Muscle of back (tissue), 3 donors: ENCODE measurements at regions not wholly inside any gene's neighbourhood (a gene's known extent, or its start where the extent isn't known, plus 50 kb on each side); places are given as distances from the start of the nearest gene placed in this dataset.
"Not testable (repeated sequence)": the region's sequence is repeated elsewhere in the genome, so short reads cannot be mapped to it uniquely, and the experiment has no call there.

ENCODE experiments used
- DNase-seq, 3 donors: peaks; one replicate each; pipeline versions ENCODE4 v3.0.0 to v3.0.0-alpha.2; 2013

DNA sequence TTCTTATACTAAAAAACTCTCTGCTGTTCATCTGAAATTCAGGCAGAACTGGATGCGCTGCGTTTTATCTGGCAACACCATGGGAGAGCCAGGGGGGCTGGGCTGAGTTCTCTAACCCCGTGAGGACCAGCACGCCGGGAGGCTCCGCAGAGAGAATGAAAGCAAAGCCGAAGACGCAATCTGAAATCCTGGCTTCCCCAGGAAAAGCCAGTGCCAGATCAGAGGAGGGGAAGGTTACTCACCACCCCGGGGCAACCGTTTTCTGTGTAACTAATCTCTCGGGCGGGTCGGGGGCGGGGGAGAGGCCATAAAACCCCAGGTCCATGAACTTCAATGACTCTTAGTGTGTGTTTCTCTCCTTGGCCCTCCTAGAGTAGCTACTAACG is 99.4 kb downstream of the SHANK2 start:
- no peak for DNase-seq

DNA sequence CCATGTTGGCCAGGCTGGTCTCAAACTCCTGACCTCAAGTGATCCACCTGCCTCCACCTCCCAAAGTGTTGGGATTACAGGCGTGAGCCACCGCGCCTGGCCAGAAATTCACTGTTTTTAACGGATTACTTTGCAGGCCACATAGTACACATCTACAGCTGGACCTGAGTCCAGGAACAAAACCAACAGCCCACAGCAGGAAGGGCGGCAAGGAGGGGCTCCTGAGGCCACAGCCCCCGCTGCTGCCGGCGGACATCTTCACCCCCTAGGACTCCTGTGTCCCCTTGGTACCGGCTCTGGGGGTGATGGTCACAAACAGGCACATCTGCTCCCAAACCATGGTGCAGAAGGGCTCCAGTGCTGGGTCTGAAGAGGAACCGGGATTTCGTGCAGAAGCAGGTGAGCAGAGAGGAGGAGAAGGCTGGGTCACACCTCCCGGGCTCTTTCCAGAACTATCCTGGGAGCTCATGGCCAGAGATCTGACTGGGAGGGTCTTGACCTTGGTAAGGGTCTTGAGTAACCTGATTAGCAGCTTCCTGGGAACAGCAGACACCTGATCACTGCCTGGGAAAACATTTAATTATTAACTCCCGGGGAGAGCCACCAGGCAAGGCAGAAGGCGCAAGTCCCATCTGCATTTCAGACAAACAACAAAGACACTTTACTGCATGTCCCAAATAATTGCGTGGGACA is 99.9 kb downstream of the SHANK2 start:
- not testable (repeated sequence) for DNase-seq

DNA sequence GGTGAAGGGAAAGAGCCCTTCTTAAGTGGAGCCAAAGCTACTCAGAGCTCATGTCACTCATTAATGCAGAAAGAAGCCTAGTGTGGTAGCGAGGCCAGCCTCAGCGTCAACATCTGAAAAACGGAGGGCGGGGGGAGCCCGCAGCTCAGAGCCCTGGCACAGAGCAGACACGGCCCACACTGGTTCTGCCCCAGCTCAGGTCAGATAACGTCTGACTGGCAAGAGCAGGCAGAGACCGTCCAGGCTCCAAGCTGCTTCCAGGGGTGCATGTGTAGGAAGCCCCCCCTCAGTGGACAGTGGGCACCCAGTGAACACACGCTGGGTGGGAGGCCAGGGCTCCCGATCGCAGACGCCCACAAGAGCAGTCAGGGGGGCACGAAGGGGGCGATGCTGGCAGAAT is 100.8 kb downstream of the SHANK2 start:
- DNase-seq, result no peak

DNA sequence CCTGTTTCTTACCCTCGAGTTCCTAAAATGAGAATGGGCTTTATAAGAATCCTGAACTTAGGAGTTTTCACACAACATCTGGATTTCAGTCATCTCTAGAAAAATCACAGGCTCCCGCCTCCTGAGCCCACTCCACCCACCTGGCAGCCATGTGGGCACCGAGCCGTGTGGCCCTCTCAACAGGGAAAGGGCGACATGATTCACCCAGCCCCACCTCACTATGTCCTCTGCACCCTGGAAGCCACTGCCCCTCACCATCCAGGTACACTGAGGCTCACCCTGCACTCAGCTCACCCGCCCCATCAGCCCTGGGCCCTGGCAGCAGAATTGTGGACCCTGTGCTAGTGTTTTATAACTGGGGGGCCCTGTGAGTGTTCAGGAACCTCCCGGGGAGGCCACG is 101.5 kb downstream of the SHANK2 start:
- DNase-seq, result no peak

DNA sequence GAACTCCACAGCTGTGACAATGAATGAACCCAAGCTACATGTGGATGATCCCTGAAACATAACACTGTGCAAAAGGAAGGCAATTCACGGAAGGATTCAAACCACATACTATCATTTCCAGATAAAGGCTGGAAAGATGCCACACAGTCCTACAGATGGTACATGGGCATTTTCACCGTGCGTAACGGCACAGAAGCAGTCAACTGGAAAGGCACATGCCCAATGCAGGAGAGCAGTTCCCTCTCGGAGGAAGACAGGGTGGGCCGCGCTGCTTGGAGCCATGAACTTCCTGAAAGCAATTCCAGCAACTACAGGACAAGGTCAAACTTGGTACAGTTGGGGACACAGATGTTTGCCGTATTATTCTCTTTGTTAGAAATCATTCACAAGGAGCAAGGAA is 103.7 kb downstream of the SHANK2 start:
- DNase-seq, result no peak

DNA sequence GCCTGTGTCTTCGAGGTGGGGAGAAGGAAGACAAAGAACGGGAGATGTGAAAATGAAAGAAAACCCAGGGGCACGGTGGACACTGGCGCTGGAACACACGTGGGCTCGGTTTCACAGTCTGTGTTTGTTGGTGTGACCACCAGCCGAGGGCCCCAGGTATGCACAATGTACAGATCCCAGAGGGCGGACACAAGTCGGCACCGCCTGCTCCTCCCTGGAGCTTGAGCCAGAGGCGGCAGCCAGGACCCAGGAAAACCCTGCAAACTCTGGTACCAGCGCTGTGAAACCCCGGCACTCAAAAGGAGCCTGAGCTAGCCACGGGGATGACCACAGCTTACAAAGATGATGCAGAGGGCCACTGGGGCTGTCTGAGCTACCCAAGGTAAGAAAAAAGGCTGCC is 105.0 kb downstream of the SHANK2 start:
- DNase-seq, result no peak

DNA sequence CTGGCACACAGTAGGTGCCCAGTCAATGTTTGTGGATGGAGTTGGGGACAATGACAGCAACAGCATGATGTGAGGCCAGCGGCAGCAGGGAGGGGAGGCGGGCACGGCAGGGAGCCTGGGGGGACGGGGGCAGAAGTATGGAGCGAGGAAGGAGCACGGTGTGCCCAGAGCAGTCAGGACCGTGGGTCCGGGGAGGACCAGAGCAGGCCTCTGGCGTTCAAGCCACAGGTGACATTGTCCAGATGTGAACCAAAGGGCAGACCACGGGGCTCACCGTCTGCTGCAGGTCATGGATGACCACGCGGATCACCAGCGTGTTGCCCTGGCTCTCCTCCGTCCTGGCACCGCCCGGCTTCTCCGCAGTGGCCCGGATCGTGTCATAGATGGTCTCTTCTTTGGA is 105.5 kb downstream of the SHANK2 start:
- DNase-seq, result no peak

DNA sequence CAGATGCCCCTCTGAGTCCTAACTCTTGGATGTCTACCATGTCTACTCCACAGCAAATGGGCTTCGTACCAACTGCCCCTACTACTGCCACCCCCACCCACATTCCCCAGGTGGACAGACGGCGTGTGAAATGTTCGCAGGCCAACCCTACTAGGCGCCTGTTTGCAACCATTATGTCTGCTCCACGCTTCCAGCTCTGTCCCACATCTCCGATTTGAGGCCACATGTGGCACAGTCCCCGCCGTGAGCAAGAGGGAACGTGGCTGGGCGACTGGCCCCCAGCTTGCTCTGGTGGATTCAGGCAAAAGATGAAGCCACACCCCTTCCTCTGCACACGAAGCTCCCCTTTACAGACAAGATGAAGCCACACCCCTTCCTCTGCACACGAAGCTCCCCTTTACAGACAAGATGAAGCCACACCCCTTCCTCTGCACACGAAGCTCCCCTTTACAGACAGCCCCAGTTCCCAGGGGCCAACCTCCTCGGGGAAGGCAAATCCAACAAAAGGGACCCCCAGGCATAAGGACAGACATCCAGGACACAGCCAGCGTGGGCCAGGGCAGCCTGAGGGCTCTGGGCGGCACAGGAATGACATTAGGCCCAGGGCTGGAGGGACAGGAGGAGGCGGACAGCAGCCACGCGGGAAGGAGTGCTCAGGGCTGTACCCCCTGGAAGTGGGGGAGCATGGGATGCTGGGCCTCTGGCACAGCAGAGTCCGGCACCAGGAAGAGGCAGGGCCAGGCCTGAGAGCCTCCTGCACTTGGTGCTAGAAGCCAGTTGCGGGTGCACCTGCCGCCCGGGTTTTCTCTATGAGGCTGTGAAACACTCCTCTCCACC is 106.2 kb downstream of the SHANK2 start:
- no peak for DNase-seq

DNA sequence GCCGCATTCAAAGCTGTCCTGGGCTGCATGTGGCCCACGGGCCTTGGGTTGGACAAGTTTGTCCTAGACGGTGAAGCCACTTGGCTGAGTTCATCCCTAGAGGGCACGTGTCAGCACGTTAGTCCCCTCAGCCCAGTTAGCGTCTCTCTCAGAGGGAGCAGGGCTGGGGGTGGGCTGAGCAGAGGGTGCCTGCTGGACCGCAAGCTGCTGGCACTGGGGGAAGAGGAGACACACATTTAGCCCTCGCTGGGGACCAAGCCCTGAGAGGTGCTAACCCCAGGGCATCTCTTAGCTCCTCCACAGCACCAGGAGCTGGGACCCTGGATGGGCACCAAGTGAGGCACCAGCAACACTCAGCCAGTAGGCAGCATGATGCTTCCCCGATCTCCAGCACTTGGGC is 107.0 kb downstream of the SHANK2 start:
- DNase-seq, result no peak

DNA sequence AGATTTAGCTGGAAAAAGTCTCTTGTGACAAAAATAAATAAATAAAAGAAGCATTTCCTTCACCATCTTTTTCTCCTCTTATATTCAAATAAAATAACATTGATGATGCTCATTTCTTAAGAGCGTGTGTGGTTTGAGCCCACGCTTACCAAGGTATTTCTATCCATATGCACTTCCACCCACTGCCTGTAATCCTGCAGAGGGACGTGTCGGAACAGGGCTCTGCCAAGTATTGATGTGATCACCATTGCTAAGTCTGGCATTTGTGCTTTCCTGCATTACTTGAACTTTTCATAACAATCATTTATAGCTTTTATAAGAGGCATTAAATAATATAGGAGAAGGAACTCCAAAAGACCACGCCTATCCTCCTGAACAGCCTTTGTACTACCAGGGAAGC is 107.6 kb downstream of the SHANK2 start:
- no peak for DNase-seq

DNA sequence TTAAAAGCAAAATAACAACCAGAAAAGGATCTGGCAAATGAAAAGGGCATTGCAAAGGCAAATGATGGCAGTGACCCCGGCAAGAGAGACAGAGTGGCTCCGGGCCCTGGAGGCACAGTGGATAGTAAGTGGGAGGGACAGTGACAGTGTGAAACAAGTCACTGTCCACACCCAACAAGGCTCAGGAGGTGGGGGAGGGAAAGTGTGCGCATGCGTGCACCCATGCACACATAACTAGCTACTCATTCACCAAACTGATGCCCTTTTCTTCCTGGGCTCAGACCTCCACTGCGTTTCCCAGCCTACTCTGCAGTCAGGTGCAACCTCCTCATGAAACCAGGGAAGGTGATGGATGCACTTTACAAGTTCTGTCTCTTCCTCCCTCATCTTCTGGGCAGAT is 108.4 kb downstream of the SHANK2 start:
- no peak for DNase-seq

DNA sequence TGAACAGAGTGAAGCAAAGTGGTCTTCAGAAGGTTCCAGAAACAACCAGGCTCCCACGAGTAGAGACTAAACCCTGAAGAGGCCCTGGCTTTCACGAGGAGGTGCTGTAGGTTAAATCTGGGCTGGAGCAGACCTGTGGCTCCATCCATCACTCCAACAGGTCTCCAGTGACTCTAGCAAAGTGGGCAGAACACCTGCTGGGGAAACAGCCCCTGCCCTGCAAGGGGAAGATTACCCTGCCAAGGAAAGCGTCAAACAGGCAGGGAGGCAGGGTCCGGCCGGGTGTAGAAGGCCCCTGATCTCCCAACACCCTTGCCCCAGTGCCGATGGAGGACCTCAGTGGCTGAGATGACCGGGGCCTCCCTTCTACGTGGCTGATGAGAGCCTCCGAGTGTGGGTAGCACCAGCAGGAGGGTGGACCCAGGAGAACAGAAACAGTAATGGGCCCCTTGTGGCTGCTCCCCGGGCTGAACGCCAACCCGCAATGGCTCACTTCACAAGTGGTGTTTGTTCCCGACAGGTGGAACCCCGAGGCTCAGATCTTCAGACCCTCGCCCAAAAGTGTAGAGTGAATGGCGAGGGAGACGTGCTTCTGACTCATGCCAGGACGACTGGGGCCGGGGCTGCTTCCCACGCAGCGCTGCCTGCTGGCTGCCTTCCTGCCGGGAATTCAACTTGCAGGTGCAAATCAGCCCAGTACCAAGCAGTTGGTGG is 112.0 kb downstream of the SHANK2 start:
- no peak for DNase-seq

DNA sequence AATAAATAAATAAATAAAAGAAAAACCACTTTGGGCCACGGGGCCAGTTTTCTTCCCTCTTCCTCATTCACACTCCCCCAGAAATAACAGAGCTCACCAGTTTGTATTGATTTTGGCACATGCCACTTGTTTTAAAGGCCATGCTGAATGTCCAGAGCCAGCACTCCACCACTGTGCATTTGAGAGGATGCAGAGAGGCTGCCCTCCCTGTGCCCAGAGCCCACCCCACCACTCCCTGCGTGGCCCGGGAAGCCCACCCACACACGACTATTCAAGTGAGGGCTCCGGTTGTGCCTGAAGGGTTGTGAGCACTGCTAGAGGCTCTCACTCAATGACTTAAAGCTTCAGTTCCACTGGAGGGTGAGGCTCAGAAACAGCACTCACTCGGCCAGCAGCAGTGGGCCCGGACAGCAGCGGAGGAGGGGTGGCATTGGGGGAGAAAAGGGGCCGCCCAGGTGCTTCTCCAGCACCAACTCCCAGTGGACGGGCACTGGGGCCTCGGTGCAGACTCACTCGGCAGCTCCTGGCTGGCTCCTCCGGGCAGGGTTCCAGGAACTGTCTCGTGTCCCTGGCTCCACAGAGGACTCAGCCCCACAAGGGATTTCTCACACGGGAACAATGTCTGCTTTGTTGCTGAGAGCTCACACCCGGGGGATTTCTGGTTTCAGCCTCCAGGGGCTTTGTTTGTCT is 112.7 kb downstream of the SHANK2 start:
- DNase-seq, result no peak

DNA sequence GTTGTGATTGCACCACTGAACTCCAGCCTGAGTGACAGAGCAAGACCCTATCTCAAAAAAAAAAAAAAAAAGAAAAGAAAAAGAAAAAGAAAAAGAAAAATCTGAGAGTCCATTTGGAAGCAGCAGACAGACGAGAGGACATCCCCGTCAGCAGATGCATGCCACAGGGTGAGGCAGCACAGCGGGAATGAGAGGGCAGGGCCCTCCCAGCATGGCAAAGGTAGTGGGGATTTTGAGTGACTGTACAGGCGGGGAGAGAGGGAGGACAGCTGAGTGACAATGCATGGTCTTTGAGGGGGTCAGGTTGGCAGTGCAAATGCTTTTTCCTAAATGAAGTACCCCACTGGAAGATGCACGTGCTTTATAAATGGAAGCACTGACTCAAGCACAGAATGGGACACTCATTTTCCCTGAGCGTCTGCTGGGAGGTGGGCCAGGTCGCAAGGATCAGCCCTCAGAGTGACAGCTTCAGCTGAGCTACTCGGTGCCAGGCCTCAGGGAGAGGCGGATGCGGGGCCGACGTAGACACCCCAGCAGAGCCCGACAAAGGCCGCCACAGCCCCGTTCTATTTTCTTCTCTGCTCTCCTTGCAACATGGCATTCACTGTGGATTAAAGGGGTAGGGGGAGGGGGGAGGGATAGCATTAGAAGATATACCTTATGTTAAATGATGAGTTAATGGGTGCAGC is 113.5 kb downstream of the SHANK2 start:
- DNase-seq, result no peak

DNA sequence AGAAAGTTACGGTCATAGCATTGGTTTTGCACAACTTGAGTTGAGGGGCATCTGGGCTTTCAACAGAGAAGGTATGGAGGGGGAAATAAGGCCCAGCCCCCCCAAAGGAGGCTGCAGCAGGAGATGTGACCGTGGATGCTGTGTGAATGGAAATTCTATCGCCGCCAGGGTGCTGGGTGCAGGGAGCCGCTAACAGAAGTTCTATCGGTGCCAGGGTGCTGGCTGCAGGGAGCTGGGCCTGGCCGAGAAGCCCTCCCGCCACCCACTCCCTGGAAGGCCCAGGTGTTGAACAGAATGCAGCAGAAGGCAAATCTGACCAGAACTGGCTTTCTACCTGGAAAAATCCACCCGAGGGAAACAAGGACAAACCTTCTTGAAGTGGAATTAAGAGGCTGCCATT is 115.0 kb downstream of the SHANK2 start:
- no peak for DNase-seq

DNA sequence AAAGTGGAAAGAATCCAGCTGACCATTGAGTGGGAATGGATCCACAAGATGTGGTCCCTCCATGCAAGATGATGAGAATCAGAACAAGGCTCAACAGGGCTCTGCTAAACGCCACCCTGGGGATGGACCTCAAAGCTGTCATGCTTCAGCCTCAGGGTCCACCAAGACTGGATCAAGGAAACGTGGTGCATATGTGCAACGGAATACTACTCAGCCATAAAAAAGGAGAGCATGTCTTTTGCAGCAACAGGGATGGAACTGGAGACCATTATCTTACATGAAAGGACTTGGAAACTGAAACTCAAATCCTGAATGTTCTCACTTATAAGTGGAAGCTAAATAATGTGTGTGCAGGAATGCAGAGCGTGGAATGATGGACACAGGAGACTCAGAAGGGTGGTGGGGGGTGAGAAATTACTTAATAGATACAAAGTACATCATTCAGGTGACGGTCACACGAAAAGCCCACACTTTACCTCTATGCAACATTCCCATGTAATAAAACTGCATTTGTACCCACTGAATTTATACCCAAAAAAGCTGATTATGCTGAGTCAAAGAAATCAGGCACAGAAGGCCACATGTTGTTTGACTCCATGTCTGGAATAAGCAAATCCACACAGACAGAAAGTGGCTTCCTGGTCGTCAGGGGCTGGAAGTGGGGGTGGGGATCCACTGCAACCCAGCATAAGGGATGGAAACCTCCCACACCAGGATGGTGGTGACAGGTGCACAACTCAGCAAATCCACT is 116.1 kb downstream of the SHANK2 start:
- no peak for DNase-seq

DNA sequence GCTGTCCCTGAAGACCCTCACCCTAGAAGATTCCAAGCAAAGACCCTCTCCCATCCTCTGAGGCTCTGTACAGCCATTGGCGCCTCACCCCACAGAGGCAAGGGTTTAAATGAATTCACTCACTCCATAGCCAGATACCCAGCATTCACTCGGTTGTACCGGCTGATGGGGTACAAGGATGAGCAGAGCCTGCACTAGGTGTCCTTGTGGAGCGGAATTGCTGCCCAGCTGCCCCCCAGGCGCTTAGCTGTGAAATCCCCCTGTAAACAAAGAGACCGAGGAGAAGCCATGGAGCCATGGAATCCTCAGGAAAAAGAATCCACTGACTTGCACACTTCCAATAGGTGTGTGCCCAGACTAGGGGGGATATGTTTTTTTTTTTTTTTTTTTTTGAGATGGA is 117.3 kb downstream of the SHANK2 start:
- no peak for DNase-seq

DNA sequence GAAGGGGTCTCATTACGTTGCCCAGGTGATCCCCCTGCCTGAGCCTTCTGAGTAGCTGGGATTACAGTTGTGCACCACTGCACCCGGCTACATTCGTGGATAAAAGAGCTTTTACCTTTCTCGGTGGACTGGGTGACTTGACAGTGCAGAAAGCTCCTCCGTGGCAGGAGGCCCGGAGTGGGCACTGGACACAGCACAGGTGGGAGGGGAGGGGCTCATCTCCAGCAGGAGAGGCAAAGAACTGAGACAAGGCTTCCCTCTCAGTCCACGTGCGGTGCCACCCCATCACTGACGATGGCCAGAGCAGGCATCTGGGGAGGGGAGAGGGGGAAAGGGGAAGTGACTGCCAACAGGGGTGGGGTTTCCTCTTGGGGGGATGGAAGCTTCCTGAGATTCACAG is 118.4 kb downstream of the SHANK2 start:
- DNase-seq, result no peak

DNA sequence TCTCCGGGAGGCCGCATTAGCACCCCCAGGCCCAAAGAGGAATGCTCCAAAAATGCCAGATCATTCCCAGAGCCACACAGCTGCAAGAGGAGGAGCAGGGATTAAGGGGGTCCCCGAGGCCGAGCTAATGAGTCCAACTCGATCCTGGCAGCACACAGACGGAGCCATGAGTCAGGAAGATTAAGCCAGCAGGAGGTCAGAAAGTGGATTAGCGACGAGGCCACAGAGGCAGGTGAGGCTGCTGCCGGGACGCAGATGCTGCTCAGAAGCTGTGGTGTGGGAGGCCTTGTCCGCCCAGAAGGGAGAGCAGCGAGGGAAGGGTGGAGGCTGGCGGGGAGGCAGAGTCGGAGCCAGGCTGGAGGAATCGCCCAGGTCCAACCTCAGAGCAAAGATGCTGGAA is 120.5 kb downstream of the SHANK2 start:
- DNase-seq, result peak in 1 of 3 donors; percentile 47

DNA sequence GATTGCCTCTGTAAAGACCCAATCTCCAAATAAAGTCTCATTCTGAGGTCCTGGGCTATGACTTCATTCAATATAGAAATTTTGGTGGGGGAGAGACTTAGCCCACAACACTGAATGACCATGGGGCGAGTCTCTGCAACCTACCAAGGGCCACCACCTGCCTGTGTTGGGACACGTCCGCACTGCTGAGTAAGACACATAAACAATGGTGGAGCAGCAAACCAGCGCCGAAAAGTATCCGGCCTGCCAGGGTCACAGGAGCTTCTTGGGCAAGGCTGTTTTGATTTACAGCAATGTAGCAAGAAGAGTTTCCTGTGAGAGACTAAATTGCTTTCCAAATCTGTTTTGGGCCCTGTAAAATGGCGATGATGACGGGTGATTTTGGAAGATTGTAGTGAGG is 122.3 kb downstream of the SHANK2 start:
- DNase-seq, result no peak

DNA sequence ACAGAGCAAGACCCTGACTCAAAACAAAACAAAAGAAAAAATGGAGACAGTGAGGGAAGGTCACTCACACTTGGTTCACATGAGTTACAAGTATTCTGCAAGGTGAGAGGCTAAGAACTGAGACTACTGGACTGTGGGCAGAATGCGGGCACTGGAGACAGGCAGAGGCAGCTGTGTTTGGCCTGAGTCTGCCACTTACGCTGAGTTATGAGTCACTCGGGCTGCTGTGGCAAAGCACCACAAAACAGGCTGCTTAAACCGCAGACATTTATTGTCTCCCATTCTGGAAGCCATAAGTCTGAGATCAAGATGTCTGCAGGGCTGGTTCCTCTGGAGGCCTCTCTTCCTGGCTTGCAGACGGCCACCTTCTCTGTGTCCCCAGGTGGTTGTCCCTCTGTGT is 122.8 kb downstream of the SHANK2 start:
- DNase-seq, result peak in 2 of 3 donors; percentile 22 to 37
